SK-N-MC (cell line): ENCODE measurements at regions not wholly inside any gene's neighbourhood (a gene's known extent, or its start where the extent isn't known, plus 50 kb on each side); places are given as distances from the start of the nearest gene placed in this dataset.

ENCODE experiments used
- EZH2 ChIP-seq: fragments of 200-600 bp; sonication (generic); IDR thresholded peaks from one replicate; pipeline ENCODE4 v1.6.1; 2017; ENCODE audit warnings: antibody characterized with exemption
- POLR2AphosphoS5 ChIP-seq: IDR thresholded peaks from 2 replicates; pipeline ENCODE4 v1.6.1; 2012; ENCODE audit warnings: mild to moderate bottlenecking, low read depth, low read length, borderline replicate concordance

DNA sequence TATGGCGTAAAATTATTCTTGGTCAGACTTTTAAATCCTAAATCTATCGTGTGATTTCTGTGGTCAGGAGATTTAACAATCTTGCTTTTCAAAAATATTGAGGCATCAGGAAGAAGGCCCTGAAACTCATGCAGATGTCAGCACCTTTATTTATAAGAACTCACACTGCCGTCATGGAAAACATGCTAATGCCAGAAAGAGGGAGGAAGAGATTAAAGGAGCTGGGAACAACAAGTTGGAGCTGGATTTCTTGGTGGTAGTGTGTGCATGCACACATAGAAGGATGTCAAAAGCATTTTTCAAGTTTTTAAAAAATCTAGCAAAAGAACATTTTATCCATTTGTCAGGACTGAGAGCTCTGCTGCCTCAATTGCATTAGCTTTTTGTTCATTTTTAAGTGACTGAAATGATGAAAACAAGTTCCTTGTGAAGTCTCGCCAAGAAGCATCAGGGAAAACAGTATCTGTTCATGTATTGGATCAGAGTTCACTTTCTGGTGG is 342.5 kb downstream of the SPRY2 start:
- no peak for TF ChIP-seq EZH2
- TF ChIP-seq POLR2AphosphoS5, result no peak
